Type B pancreatic cell (in vitro differentiated cells): ENCODE measurements at regions not wholly inside any gene's neighbourhood (a gene's known extent, or its start where the extent isn't known, plus 50 kb on each side); places are given as distances from the start of the nearest gene placed in this dataset.
A peak's percentile ranks its signal among the peaks of the same experiment; 100 is the strongest.

ENCODE experiments used
- DNase-seq: peaks from one replicate; pipeline ENCODE4 v3.0.0; 2021; ENCODE audit warnings: mixed read lengths; ENCODE audit not compliant: unreplicated experiment; ENCODE audit errors: extremely low spot score
- H3K27ac Mint-ChIP-seq: 2 replicates; pipeline ENCODE4 v1.8.0; 2021; ENCODE audit warnings: mild to moderate bottlenecking, mixed read lengths
- H3K27me3 Mint-ChIP-seq: 2 replicates; pipeline ENCODE4 v1.8.0; 2021; ENCODE audit warnings: mixed read lengths
- H3K36me3 Mint-ChIP-seq: 2 replicates; pipeline ENCODE4 v1.8.0; 2021; ENCODE audit warnings: mixed read lengths
- H3K4me1 Mint-ChIP-seq: one replicate; pipeline ENCODE4 v1.8.0; 2021; ENCODE audit warnings: mixed read lengths; ENCODE audit not compliant: unreplicated experiment
- H3K4me3 Mint-ChIP-seq: 2 replicates; pipeline ENCODE4 v1.8.0; 2021; ENCODE audit warnings: mild to moderate bottlenecking, mixed read lengths
- H3K9me3 Mint-ChIP-seq: 2 replicates; pipeline ENCODE4 v1.8.0; 2021; ENCODE audit warnings: mixed read lengths
- CTCF ChIP-seq: fragments of 200-600 bp; sonication (generic); conservative IDR thresholded peaks from 2 replicates; pipeline ENCODE4 v1.5.0; 2021; ENCODE audit warnings: antibody characterized with exemption, mild to moderate bottlenecking

DNA sequence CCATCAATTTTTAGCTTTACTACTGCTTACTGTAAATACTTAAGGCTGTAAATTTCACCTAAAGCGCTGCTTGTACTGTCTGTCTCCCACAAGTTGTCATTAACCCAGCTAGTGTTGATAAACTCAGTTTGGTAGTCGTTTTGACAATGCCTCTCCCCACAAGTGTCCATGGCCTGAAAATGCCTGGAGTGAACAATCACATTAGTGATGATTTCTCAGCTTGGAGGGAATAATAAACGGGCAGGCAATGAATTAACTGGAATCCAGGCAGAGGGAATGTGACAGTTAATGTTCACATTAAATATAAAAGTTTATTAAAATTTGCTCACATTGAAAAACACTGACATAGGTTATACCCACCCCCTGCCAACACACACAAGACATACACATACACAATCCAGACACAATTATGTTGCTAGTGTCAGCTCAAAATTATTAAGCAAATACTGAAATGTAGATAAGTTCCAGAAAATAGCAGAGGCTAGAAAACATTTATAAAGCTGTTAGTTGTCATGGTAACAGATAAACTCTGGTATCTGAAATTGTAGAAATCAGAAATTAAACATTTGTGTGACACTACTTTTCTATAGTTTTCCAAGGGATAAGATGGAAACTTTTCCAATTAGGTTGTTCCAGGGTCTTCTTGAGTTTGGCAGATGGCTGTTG is 341.9 kb downstream of the DIRAS2 start:
- no peak for DNase-seq
- no peaks in the 10 kb centered on the region for H3K9me3 Mint-ChIP-seq
- no peaks in the 10 kb centered on the region for H3K36me3 Mint-ChIP-seq
- H3K27ac Mint-ChIP-seq, result peak overlapping the region; percentile 93
- H3K27me3 Mint-ChIP-seq, result no peaks in the 10 kb centered on the region
- TF ChIP-seq CTCF, result no peak
- peaks cover 28% of the 10 kb centered on the region for H3K4me1 Mint-ChIP-seq
- no peak overlapping the region for H3K4me3 Mint-ChIP-seq

DNA sequence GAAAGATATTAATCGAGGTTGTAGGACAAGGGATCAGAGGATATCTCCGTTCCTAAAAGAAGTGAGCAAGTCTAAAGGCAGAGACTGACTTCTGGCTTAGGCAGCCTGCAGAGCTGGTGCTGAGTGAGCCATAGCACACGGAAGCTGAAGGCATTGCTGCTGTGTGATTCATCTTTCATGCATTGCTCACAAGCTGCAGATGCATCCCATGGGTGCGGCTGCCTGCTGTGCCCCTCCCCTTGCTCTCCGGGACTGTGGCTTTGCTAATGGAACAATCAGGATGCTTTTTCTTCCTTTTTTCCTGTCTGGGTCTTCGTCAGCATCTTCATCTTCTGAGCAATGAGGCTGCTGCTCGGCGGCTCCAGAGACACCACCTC is 341.4 kb downstream of the DIRAS2 start:
- DNase-seq, result no peak
- Mint-ChIP-seq H3K36me3 (no peaks in the 10 kb centered on the region), H3K4me3 (no peak overlapping the region), H3K4me1 (peaks cover 23% of the 10 kb centered on the region), H3K27ac (peak overlapping the region; percentile 93), H3K9me3 (no peaks in the 10 kb centered on the region), H3K27me3 (no peaks in the 10 kb centered on the region)
- TF ChIP-seq CTCF, result no peak

GRCh38 chr9:90303655-90304054 is 339.0 kb downstream of the DIRAS2 start:
- no peak for TF ChIP-seq CTCF
- H3K27ac Mint-ChIP-seq, result no peak overlapping the region
- no peak overlapping the region for H3K4me3 Mint-ChIP-seq
- peaks cover 27% of the 10 kb centered on the region for H3K4me1 Mint-ChIP-seq
- DNase-seq, result no peak
- H3K9me3 Mint-ChIP-seq, result no peaks in the 10 kb centered on the region
- H3K27me3 Mint-ChIP-seq, result no peaks in the 10 kb centered on the region
- H3K36me3 Mint-ChIP-seq, result no peaks in the 10 kb centered on the region

- TF ChIP-seq CTCF, result no peak
- Mint-ChIP-seq H3K4me1 (peaks cover 27% of the 10 kb centered on the region), H3K4me3 (no peak overlapping the region), H3K36me3 (no peaks in the 10 kb centered on the region), H3K27ac (no peak overlapping the region), H3K27me3 (no peaks in the 10 kb centered on the region), H3K9me3 (no peaks in the 10 kb centered on the region)
- no peak for DNase-seq
Measured at GRCh38 chr9:90306158-90306557, 336.5 kb downstream of the DIRAS2 start.

- H3K4me1 Mint-ChIP-seq, result peaks cover 31% of the 10 kb centered on the region
- no peak for TF ChIP-seq CTCF
- DNase-seq, result no peak
- H3K27me3 Mint-ChIP-seq, result no peaks in the 10 kb centered on the region
- peak overlapping the region; percentile 60 for H3K4me3 Mint-ChIP-seq
- H3K27ac Mint-ChIP-seq, result peak overlapping the region; percentile 69
- no peaks in the 10 kb centered on the region for H3K9me3 Mint-ChIP-seq
- H3K36me3 Mint-ChIP-seq, result no peaks in the 10 kb centered on the region
Measured at GRCh38 chr9:90307167-90307833, 335.3 kb downstream of the DIRAS2 start.
